SK-N-MC (cell line): ENCODE measurements at regions not wholly inside any gene's neighbourhood (a gene's known extent, or its start where the extent isn't known, plus 50 kb on each side); places are given as distances from the start of the nearest gene placed in this dataset.

Experiments used
- DNase-seq: peaks from one replicate; pipeline ENCODE4 v3.0.0-alpha.2; 2011; ENCODE audit warnings: low read depth, low spot score
- H3K27ac ChIP-seq: fragments of 200-600 bp; sonication (generic); 2 replicates; pipeline ENCODE4 v1.5.1; 2016; ENCODE audit warnings: mixed run types
- H3K36me3 ChIP-seq: fragments of 200-600 bp; sonication (generic); 2 replicates; pipeline ENCODE4 v1.6.1; 2017; ENCODE audit warnings: antibody characterized with exemption, low read length, mixed read lengths; ENCODE audit not compliant: insufficient read depth
- H3K4me3 ChIP-seq: fragments of 200-600 bp; sonication (generic); 2 replicates; pipeline ENCODE4 v1.5.1; 2016
- H3K9ac ChIP-seq: fragments of 200-600 bp; sonication (generic); 2 replicates; pipeline ENCODE4 v1.8.0; 2017; ENCODE audit warnings: mixed run types, mixed read lengths; ENCODE audit not compliant: insufficient read length
- H3K9me3 ChIP-seq: fragments of 200-600 bp; sonication (generic); 2 replicates; pipeline ENCODE4 v1.6.1; 2017; ENCODE audit warnings: low read depth, mild to moderate bottlenecking, antibody characterized with exemption, low read length, moderate library complexity, mixed read lengths
- EZH2 ChIP-seq: fragments of 200-600 bp; sonication (generic); IDR thresholded peaks from one replicate; pipeline ENCODE4 v1.6.1; 2017; ENCODE audit warnings: antibody characterized with exemption
- FOXP2 ChIP-seq: optimal IDR thresholded peaks from 2 replicates; pipeline ENCODE3; 2011; ENCODE audit warnings: mild to moderate bottlenecking, moderate library complexity; ENCODE audit not compliant: insufficient read depth; ENCODE audit errors: extremely low read length, control extremely low read depth
- POLR2AphosphoS5 ChIP-seq: IDR thresholded peaks from 2 replicates; pipeline ENCODE4 v1.6.1; 2012; ENCODE audit warnings: mild to moderate bottlenecking, low read depth, low read length, borderline replicate concordance

- Histone ChIP-seq H3K9ac (no peak overlapping the region), H3K4me3 (no peak overlapping the region), H3K27ac (no peak overlapping the region), H3K36me3 (no peaks in the 10 kb centered on the region), H3K9me3 (no peaks in the 10 kb centered on the region)
- TF ChIP-seq EZH2 (no peak), POLR2AphosphoS5 (no peak), FOXP2 (no peak)
- DNase-seq: no peak
Measured at GRCh38 chr2:129765678-129766351, 213.7 kb upstream of the RAB6C start.

- H3K27ac ChIP-seq: no peak overlapping the region
- H3K9me3 ChIP-seq: no peaks in the 10 kb centered on the region
- no peak for DNase-seq
- no peak overlapping the region for H3K9ac ChIP-seq
- TF ChIP-seq POLR2AphosphoS5 (no peak), FOXP2 (no peak), EZH2 (no peak)
- no peak overlapping the region for H3K4me3 ChIP-seq
- H3K36me3 ChIP-seq: no peaks in the 10 kb centered on the region
Measured at GRCh38 chr2:129766374-129766993, 213.0 kb upstream of the RAB6C start.

GRCh38 chr2:129767346-129768035, 212.0 kb upstream of the RAB6C start:
- Histone ChIP-seq H3K9ac (no peak overlapping the region), H3K9me3 (no peaks in the 10 kb centered on the region), H3K36me3 (no peaks in the 10 kb centered on the region), H3K4me3 (no peak overlapping the region), H3K27ac (no peak overlapping the region)
- DNase-seq: no peak
- TF ChIP-seq POLR2AphosphoS5 (no peak), FOXP2 (no peak)

GRCh38 chr2:129768036-129768386, 211.5 kb upstream of the RAB6C start:
- no peak for DNase-seq
- no peak for TF ChIP-seq FOXP2
- H3K36me3 ChIP-seq: no peaks in the 10 kb centered on the region
- H3K4me3 ChIP-seq: no peak overlapping the region
- H3K9me3 ChIP-seq: no peaks in the 10 kb centered on the region
- H3K9ac ChIP-seq: no peak overlapping the region
- H3K27ac ChIP-seq: no peak overlapping the region

- Histone ChIP-seq H3K9me3 (no peaks in the 10 kb centered on the region), H3K4me3 (no peak overlapping the region), H3K9ac (no peak overlapping the region), H3K36me3 (no peaks in the 10 kb centered on the region), H3K27ac (no peak overlapping the region)
- TF ChIP-seq EZH2 (no peak), POLR2AphosphoS5 (no peak), FOXP2 (no peak)
- no peak for DNase-seq
Measured at GRCh38 chr2:129768485-129769184, 210.8 kb upstream of the RAB6C start.

- TF ChIP-seq EZH2 (no peak), FOXP2 (no peak), POLR2AphosphoS5 (no peak)
- Histone ChIP-seq H3K36me3 (no peaks in the 10 kb centered on the region), H3K9ac (no peak overlapping the region), H3K27ac (no peak overlapping the region), H3K4me3 (no peak overlapping the region), H3K9me3 (no peaks in the 10 kb centered on the region)
- no peak for DNase-seq
Measured at GRCh38 chr2:129769185-129769991, 210.1 kb upstream of the RAB6C start.

- Histone ChIP-seq H3K27ac (no peak overlapping the region), H3K4me3 (no peak overlapping the region), H3K9ac (no peak overlapping the region), H3K9me3 (no peaks in the 10 kb centered on the region), H3K36me3 (no peaks in the 10 kb centered on the region)
- DNase-seq: no peak
- TF ChIP-seq FOXP2 (no peak), POLR2AphosphoS5 (no peak), EZH2 (no peak)
Measured at GRCh38 chr2:129771418-129772189, 207.9 kb upstream of the RAB6C start.

GRCh38 chr2:129772190-129772579, 207.3 kb upstream of the RAB6C start:
- no peak overlapping the region for H3K9ac ChIP-seq
- H3K27ac ChIP-seq: no peak overlapping the region
- no peak for DNase-seq
- no peak overlapping the region for H3K4me3 ChIP-seq
- no peaks in the 10 kb centered on the region for H3K36me3 ChIP-seq
- no peaks in the 10 kb centered on the region for H3K9me3 ChIP-seq
- no peak for TF ChIP-seq EZH2
- TF ChIP-seq POLR2AphosphoS5: no peak
- TF ChIP-seq FOXP2: no peak
